GM10266 (cell line): ENCODE measurements at regions not wholly inside any gene's neighbourhood (a gene's known extent, or its start where the extent isn't known, plus 50 kb on each side); places are given as distances from the start of the nearest gene placed in this dataset.

Source experiments
- DNase-seq: peaks from one replicate; pipeline ENCODE4 v3.0.0; 2012; ENCODE audit errors: extremely low spot score
- CTCF ChIP-seq: IDR thresholded peaks from 2 replicates; pipeline ENCODE4 v1.5.1; 2012; ENCODE audit warnings: mild to moderate bottlenecking, low read depth; ENCODE audit not compliant: control insufficient read depth, insufficient read depth; ENCODE audit errors: missing control alignments

GRCh38 chr22:27635435-27635834, 166.1 kb downstream of the MN1 start:
- TF ChIP-seq CTCF: no peak
- no peak for DNase-seq

- TF ChIP-seq CTCF: no peak
- DNase-seq: no peak
Measured at GRCh38 chr22:27635852-27636251, 165.7 kb downstream of the MN1 start.

GRCh38 chr22:27636716-27637508, 164.6 kb downstream of the MN1 start:
- no peak for TF ChIP-seq CTCF
- DNase-seq: no peak

GRCh38 chr22:27637604-27638003, 164.0 kb downstream of the MN1 start:
- no peak for TF ChIP-seq CTCF

GRCh38 chr22:27638329-27639233, 163.0 kb downstream of the MN1 start:
- TF ChIP-seq CTCF: no peak
- DNase-seq: no peak

More at GRCh38 chr22:27637604-27638003, 164.0 kb downstream of the MN1 start:
- no peak for DNase-seq

- no peak for TF ChIP-seq CTCF
- DNase-seq: no peak
Measured at GRCh38 chr22:27639248-27640086, 162.1 kb downstream of the MN1 start.
